NCI-H226 (cell line): ENCODE measurements at regions not wholly inside any gene's neighbourhood (a gene's known extent, or its start where the extent isn't known, plus 50 kb on each side); places are given as distances from the start of the nearest gene placed in this dataset.
"Not testable (repeated sequence)": the region's sequence is repeated elsewhere in the genome, so short reads cannot be mapped to it uniquely, and the experiment has no call there.

Experiments
- DNase-seq: peaks from one replicate; pipeline ENCODE4 v3.0.0-alpha.2; 2015

DNA sequence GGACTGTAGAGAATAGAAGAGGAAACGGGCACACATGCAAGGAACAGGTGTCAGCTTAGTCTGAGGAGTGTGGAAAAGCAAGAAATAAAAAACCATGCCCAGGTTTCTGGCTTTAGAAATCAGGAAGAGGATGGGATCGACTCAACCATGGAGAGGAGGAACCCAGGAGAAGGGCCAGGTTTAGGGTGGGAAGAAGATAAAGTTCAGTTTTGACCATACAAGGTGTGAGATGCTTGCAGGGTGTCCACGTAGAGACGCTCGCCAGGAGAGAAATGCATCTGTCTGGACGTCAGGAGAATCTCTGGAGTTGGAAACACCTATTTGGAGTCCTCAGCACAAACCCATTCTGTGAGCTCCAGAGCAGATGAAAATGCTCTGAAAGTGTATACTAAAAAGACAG lies 275.1 kb downstream of the CYRIA start:
- no peak for DNase-seq

DNA sequence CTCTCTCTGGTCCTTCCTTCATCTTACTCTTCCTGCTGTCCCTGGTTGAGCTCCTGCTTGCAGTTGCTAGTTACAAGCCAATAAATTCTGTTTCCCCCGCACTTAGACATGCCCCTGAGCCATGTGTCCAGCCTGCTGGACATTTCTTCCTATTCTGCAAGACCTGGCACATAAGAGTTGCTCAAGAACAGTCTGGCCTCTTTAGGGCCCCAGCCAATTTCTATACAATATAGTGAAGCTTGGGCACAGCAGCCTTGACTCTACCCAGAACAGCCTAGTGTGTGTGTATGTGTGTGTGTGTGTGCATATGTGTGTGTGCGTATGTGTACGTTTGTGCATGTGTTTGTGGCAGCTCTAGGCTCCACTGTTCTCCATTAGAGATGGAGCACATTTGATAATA lies 276.0 kb downstream of the CYRIA start:
- DNase-seq, result no peak

- peak; percentile 43 for DNase-seq
Observed at GRCh38 chr2:16388199-16388830, 277.3 kb downstream of the CYRIA start.

- no peak for DNase-seq
Observed at GRCh38 chr2:16387461-16387984, 278.1 kb downstream of the CYRIA start.

GRCh38 chr2:16386431-16386830 lies 279.2 kb downstream of the CYRIA start:
- DNase-seq, result no peak

DNA sequence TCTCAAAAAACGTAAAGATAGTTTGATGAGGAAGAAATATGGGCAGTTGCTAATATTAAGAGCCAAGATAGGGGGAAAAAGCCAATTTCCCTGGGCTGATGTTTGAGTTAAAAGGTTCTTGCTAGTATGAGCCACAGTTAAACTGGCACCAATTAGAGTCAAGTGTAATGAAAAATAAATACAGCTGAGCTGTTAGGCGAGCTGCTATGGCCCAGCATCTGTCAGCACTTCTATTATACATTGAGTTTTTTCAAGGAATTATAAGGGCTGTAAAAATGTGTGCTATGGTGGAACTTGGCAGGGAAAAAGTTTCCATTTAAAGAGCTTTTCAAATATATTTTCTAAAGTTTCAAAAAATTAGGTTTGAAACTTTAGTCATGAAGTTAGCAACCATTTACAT lies 279.6 kb downstream of the CYRIA start:
- no peak for DNase-seq

DNA sequence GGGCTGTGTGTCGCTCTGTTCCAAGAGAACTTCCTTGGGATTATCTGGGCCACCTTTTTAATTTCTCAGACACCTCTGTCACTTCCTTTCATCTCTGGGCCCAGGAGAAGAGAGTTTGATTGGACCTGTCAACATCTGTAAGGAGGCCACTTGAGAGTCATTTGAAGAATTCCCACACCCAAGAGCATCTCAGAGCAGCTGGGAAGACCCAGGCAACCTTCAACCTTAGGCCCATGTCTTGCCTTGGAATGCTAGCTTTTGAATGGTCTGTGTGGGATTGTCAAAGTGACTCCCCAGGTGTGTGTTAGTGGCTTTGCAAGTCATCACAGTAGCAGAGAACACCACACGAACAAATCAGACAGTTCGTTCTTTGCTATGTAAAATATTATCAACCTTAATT lies 280.3 kb downstream of the CYRIA start:
- no peak for DNase-seq

- DNase-seq, result no peak
Observed at GRCh38 chr2:16383411-16383810, 282.2 kb downstream of the CYRIA start.

- DNase-seq, result no peak
Observed at GRCh38 chr2:16382451-16382850, 283.2 kb downstream of the CYRIA start.

- DNase-seq, result no peak
Observed at GRCh38 chr2:16381511-16381910, 284.1 kb downstream of the CYRIA start.

DNA sequence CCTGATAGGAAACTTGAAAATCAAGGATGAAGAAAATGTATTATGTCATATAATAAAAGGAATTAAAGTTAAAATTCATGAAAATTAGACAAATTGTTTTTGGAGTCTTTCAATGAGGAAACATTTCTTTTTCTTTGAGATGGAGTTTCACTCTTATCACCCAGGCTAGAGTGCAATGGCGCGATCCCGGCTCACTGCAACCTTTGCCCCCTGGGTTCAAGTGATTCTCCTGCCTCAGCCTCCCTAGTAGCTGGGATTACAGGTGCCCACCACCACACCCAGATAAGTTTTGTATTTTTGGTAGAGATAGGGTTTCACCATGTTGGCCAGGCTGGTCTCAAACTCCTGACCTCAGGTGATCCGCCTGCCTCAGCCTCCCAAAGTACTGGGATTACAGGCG lies 285.7 kb downstream of the CYRIA start:
- not testable (repeated sequence) for DNase-seq

DNA sequence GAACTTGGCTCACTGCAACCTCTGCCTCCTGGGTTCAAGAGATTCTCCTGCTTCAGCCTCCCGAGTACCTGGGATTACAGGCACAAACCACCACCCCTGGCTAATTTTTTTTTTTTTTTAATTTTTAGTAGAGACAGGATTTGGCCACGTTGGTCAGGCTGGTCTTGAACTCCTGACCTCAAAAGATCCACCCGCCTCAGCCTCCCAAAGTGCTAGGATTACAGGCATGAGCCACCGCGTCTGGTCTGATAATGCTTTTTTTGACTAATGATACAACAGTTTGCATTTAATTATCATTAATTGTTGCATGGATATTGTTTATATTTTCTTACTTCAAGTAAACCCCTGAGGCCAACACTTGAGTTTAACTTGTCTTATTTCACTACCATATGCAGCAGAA lies 286.6 kb downstream of the CYRIA start:
- not testable (repeated sequence) for DNase-seq

DNA sequence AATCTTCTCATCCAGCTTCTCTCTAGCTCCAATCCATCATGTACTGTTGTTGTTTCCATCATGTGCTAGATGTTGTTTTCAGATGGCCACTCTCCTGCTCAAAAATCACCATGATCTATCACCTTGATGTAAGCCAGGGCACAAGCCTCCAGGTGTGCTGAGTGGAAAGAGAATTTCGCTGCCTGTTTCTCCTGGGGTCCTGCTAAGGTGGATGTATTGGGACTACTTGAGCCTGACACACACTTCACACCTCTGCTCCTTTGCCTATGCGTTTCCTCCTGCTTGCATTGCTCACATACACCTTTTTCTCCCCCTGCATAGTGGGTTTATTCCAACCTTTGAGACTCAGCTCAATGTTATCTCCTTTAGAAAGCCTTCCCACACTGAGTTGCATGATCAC lies 287.6 kb downstream of the CYRIA start:
- no peak for DNase-seq

- DNase-seq, result no peak
Observed at GRCh38 chr2:16375981-16376380, 289.7 kb downstream of the CYRIA start.

GRCh38 chr2:16375351-16375750 lies 290.3 kb downstream of the CYRIA start:
- DNase-seq, result no peak

DNA sequence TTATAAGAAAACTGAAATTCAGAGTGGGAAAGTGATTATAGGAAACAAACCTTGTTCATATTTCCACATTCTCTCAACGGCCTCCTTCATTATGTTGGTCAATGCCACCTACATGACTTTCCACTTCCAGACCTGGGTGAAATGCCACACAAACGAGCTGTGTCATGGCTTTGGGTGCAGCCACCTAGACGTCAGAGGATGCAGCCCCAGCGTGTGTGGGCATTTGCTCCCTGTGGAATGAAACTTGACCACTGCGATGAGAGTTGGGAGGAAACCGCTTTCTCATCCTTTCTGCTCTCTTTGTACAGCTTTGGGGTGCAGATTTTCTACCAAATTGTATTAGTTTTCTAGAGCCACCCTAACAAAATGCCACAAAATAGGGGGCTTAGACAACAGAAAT lies 291.0 kb downstream of the CYRIA start:
- DNase-seq, result no peak

DNA sequence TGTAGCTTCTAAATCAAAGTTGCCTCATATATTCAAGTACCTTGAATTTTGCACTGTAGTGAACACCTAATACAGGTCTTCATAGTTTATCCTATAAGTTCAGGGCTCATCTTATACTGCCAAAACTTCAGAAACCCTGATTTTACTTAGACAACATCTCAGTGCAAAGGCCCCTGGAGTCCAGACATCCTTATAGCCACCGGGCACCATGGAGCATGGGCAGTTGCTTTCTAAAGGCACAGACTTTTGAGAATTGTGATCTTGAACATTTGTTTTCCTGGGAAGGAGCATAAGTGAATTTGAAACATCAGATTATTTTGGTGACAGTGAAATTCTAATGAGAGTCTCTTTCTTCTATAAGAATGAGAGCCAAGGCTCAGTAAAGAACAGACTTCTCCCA lies 292.3 kb downstream of the CYRIA start:
- no peak for DNase-seq

DNA sequence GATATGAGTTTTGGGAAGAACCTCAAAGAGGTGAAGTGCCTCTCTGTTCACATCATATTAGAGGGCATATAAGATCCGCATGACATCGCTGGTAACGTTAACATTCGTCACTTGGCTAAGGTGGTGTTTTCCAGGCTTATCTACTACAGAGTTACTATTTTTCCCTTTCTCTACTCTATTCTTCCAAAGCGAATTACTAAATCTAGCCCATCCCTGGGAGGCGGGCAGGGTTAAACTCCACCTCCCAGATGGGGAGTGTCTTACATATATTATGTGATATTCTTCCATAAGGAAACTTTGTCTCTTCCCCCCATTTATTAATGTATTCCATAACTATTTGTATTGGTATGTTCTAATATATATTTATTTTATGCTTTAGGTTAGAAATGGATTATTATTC lies 293.9 kb downstream of the CYRIA start:
- no peak for DNase-seq

DNA sequence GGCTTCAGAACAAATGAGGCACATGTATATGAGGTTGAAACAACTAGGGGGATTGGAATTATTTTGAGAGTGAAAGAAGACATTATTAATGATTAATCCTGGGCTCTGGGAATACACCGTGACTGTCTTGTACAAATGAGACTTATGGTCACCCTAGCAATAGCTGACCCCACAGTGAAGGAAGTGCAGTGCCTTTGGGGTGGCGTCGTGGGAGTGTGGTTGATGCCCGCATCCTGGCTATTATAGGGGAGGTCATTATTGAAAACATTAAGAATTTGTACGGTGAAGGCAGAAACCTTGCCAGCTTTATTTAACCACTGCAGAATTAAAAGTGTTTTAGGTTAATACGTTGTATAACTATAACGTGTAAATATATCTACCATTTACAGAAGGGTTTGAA lies 296.7 kb downstream of the CYRIA start:
- DNase-seq, result no peak

DNA sequence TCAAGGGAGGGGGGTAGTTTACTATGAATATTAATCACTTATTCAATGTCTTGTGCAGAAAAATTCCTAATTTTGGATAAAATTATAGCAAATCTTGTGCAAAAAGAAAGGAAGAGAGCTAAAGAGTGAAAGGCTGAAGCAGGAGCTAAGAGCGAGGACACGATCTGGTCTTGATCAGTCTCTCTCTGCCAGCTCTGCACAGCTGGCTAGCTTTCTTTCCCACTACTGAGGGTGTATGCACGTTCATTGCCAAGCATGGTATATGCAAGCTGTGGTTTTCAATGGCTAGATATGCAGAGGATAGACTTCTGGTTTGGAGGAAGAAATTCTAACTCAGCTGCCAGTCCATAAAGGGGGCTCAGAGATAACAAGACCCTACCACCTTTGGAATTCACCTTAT lies 297.3 kb downstream of the CYRIA start:
- no peak for DNase-seq

- no peak for DNase-seq
Observed at GRCh38 chr2:16365366-16365765, 300.3 kb downstream of the CYRIA start.

DNA sequence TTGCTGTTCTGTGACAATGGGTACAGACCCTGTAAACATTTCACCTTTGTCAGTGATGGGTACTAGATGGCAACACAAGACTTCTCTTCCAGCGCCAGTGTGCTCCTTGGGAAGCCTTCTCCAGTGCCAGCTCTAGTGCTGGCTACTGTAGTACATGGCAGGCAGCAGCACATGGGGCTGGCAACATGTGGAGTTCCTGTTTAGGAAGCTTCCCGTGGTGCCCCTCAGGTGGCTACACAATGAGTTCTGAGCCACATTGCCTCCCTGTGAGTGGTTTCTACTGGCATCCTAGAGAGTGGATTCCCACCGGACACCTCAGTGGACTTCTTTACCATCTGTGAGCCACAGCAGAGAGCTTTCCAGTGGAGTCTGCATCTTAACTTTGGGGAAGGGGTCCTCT lies 302.1 kb downstream of the CYRIA start:
- DNase-seq, result no peak

- no peak for DNase-seq
Observed at GRCh38 chr2:16362611-16363010, 303.0 kb downstream of the CYRIA start.

GRCh38 chr2:16361261-16361995 lies 304.2 kb downstream of the CYRIA start:
- no peak for DNase-seq

GRCh38 chr2:16359961-16360360 lies 305.7 kb downstream of the CYRIA start:
- DNase-seq, result no peak
